Sigmoid colon (tissue), 6 donors: ENCODE measurements at regions not wholly inside any gene's neighbourhood (a gene's known extent, or its start where the extent isn't known, plus 50 kb on each side); places are given as distances from the start of the nearest gene placed in this dataset.

Experiments
- DNase-seq: peaks from one replicate; pipeline ENCODE4 v3.0.0-alpha.2; 2019
- H3K27ac ChIP-seq, 4 donors: fragments of 200-600 bp; sonication (generic); one replicate each; pipeline ENCODE4 v1.5.1; 2016 to 2019; ENCODE audit warnings: mild to moderate bottlenecking in 1 of 4
- H3K27me3 ChIP-seq, 3 donors: fragments of 200-600 bp; sonication (generic); one replicate each; pipeline ENCODE4 v1.5.1; 2019; ENCODE audit warnings: mild to moderate bottlenecking in 1 of 3
- H3K36me3 ChIP-seq, 4 donors: fragments of 200-600 bp; sonication (generic); one replicate each; pipeline ENCODE4 v1.5.1; 2016 to 2019
- H3K4me1 ChIP-seq, 4 donors: fragments of 200-600 bp; sonication (generic); one replicate each; pipeline ENCODE4 v1.5.1; 2017 to 2019
- H3K4me3 ChIP-seq, 4 donors: fragments of 200-600 bp; sonication (generic); one replicate each; pipeline ENCODE4 v1.5.1; 2017 to 2019; ENCODE audit warnings: mild to moderate bottlenecking in 2 of 4, moderate library complexity in 1 of 4
- H3K9me3 ChIP-seq, 4 donors: fragments of 200-600 bp in 3 of 4; sonication (generic) in 3 of 4; one replicate each; pipeline versions ENCODE4 v1.5.1 to v1.6.1; 2013 to 2019
- CTCF ChIP-seq, 4 experiments: fragments of 450-650 bp in 3 of 4; fragments of 200-600 bp in 1 of 4; IDR thresholded peaks; one replicate each; pipeline ENCODE4 v1.5.1; 2016 to 2019; ENCODE audit warnings: antibody characterized with exemption in 4 of 4, mild to moderate bottlenecking in 3 of 4, moderate library complexity in 2 of 4
- EP300 ChIP-seq, 4 donors: sonication (generic); formaldehyde crosslinking; IDR thresholded peaks; one replicate each; pipeline ENCODE4 v1.6.1; 2017; ENCODE audit warnings: antibody characterized with exemption in 4 of 4
- POLR2A ChIP-seq, 2 donors: fragments of 450-650 bp; IDR thresholded peaks; one replicate each; pipeline ENCODE4 v1.6.1; 2016; ENCODE audit warnings: antibody characterized with exemption in 2 of 2, mild to moderate bottlenecking in 2 of 2, moderate library complexity in 2 of 2
- POLR2AphosphoS5 ChIP-seq, 4 donors: sonication (generic); formaldehyde crosslinking; IDR thresholded peaks; one replicate each; pipeline ENCODE4 v1.6.1; 2017; ENCODE audit warnings: antibody characterized with exemption in 4 of 4
- WGBS, 2 donors: extraction: QIAGEN DNeasy Blood & Tissue Kit; methylation state at CpG; one replicate each; pipeline ENCODE4 v1.1.7; 2013; 5-methylcytosine and 5-hydroxymethylcytosine counted together
- intact Hi-C: fragments of 100-400 bp; cut with DNase I; formaldehyde crosslinking; loops from one replicate; pipeline ENCODE4 v1.15.1; 2023
- donor health status: healthy with polysubstance abuse.
- donor health status: healthy.

DNA sequence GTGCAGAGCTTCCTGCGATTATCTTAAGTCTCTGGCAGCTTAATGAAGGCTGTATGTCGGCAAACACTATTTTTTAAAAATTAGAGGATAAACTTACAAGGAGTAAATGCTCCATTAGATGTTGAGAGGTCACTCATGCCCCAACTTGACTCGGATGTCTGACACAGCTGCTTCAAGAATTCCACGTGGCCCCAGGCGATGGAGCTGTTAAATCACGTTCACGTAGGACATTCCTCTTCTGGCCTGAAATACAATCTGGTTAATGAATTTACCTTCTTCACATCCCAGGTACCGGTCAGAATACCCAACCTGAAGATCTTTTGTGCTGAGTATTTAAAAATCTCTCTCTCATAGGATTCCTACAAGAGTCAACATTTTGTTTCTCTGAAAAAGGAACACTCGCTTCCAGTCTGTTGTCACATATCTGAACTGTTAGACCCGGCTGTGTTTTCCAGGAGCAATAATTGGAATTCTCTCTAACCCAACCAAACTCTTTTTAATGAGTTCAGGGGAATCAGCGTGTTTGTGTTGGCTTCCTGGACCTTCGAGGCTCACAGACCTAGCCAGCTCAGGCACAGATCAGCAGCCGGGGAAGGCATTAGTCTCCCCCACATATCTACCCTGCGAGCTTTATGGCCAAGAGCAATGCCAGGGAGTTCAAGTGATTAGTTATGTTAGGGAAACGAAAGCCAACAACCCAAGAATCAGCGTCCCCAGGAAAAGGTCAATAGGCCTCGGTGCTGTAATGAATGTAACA lies 284.9 kb downstream of the FGFR2 start:
- Histone ChIP-seq H3K4me1 (peaks cover 0 to 49% (median 16%) of the 10 kb centered on the region in 4 donors), H3K27me3 (no peaks in the 10 kb centered on the region), H3K9me3 (no peaks in the 10 kb centered on the region), H3K4me3 (no peak overlapping the region), H3K36me3 (no peaks in the 10 kb centered on the region), H3K27ac (peak overlapping the region in 3 of 4 donors; percentile 58 to 82 (median 74))
- no peak for DNase-seq
- intact Hi-C loops = loop anchor here (5.0 kb wide), 1 partner anchor 114 kb away; no protein-coding TSS in a partner anchor
- TF ChIP-seq POLR2A (IDR thresholded peaks at IDR 0.05) (no peak), EP300 (IDR thresholded peaks at IDR 0.05) (no peak), POLR2AphosphoS5 (IDR thresholded peaks at IDR 0.05) (no peak), CTCF (IDR thresholded peaks at IDR 0.05) (no peak)
- 83 to 88% methylated on average over 17 of the region's 17 CpGs for WGBS, 2 donors

- no peak for TF ChIP-seq POLR2AphosphoS5 (IDR thresholded peaks at IDR 0.05)
- TF ChIP-seq POLR2A (IDR thresholded peaks at IDR 0.05) = no peak
- TF ChIP-seq CTCF (IDR thresholded peaks at IDR 0.05) = no peak
- no peak for TF ChIP-seq EP300 (IDR thresholded peaks at IDR 0.05)
- H3K4me1 ChIP-seq = peaks cover 0 to 28% (median 14%) of the 10 kb centered on the region in 4 donors
- WGBS, 2 donors = 89 to 90% methylated on average over 3 of the region's 3 CpGs
- no peaks in the 10 kb centered on the region for H3K9me3 ChIP-seq
- no peak overlapping the region for H3K4me3 ChIP-seq
- no peak overlapping the region for H3K27ac ChIP-seq
- no peak for DNase-seq
- no peaks in the 10 kb centered on the region for H3K27me3 ChIP-seq
- no peaks in the 10 kb centered on the region for H3K36me3 ChIP-seq
- intact Hi-C loops = no loop called here
Observed at GRCh38 chr10:121316432-121316831, 281.8 kb downstream of the FGFR2 start.

GRCh38 chr10:121317374-121317773 lies 280.9 kb downstream of the FGFR2 start:
- no peak for DNase-seq
- no peaks in the 10 kb centered on the region for H3K36me3 ChIP-seq
- no peaks in the 10 kb centered on the region for H3K27me3 ChIP-seq
- H3K27ac ChIP-seq = no peak overlapping the region
- intact Hi-C loops = no loop called here
- H3K4me3 ChIP-seq = no peak overlapping the region
- H3K4me1 ChIP-seq = peaks cover 0 to 19% (median 10%) of the 10 kb centered on the region in 4 donors
- TF ChIP-seq POLR2A (IDR thresholded peaks at IDR 0.05) (no peak), POLR2AphosphoS5 (IDR thresholded peaks at IDR 0.05) (no peak), CTCF (IDR thresholded peaks at IDR 0.05) (no peak)
- 96% methylated on average over 1 of the region's 1 CpG for WGBS, 2 donors
- no peaks in the 10 kb centered on the region for H3K9me3 ChIP-seq

DNA sequence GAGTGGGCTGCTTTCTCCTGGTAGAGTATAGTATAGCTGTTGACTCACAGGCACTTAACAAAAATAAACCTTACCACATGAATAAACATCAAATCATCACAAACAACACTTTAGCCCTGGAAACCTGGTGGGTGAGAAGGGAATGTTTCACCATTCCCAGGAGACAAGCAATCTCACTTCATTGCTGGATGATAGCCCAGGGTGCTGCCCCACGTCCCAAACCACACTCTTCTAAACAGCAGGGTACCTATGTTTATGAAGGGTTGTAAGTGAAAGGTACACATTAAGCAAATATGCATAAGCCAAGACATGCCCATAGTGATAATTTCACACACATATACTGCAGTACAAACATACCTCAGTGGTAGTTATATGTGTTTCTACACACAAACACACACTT lies 276.2 kb downstream of the FGFR2 start:
- Histone ChIP-seq H3K4me1 (peaks cover 0 to 4% (median 0%) of the 10 kb centered on the region in 4 donors), H3K4me3 (no peak overlapping the region), H3K9me3 (no peaks in the 10 kb centered on the region), H3K27me3 (no peaks in the 10 kb centered on the region), H3K36me3 (no peaks in the 10 kb centered on the region), H3K27ac (no peak overlapping the region)
- DNase-seq = no peak
- intact Hi-C loops = no loop called here
- TF ChIP-seq EP300 (IDR thresholded peaks at IDR 0.05) = no peak
- no peak for TF ChIP-seq POLR2A (IDR thresholded peaks at IDR 0.05)
- no peak for TF ChIP-seq CTCF (IDR thresholded peaks at IDR 0.05)
- TF ChIP-seq POLR2AphosphoS5 (IDR thresholded peaks at IDR 0.05) = no peak
- WGBS, 2 donors = 2 to 45% methylated on average over 1 of the region's 1 CpG
